HG02981 (cell line): ENCODE measurements at regions not wholly inside any gene's neighbourhood (a gene's known extent, or its start where the extent isn't known, plus 50 kb on each side); places are given as distances from the start of the nearest gene placed in this dataset.
"Not testable (repeated sequence)": the region's sequence is repeated elsewhere in the genome, so short reads cannot be mapped to it uniquely, and the experiment has no call there.

Experiments
- ATAC-seq: cut with Tn5 transposase; IDR thresholded peaks from one replicate; pipeline ENCODE4 v1.9.1; 2021; ENCODE audit warnings: mild to moderate bottlenecking, moderate library complexity; ENCODE audit not compliant: unreplicated experiment

DNA sequence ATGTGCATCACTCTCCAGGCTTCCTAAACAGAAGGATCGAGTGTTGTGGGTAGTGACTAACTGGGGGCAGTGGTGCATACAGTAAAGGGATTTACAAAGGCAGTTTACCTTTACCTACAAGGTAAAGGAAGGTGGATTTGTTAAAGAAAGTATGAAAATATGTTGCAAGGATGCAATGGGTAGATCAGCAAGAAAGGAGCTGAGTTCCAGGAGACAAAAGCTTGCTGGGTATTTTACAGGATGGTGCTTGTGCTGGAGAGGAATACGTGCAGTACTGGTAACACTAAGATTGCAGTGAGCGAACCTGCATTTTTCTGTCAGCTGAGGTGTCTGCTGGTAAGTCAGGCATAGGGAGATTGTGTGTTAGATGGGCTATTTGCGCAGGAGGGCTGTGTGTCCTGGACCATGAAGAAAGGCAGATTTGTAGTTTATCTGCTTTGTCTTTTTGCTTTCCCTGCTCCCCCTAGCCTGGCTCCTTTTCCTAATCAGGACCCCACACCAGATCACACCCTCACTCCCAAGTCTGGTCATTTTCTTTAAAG lies 304.6 kb downstream of the THBS2 start:
- no peak for ATAC-seq

DNA sequence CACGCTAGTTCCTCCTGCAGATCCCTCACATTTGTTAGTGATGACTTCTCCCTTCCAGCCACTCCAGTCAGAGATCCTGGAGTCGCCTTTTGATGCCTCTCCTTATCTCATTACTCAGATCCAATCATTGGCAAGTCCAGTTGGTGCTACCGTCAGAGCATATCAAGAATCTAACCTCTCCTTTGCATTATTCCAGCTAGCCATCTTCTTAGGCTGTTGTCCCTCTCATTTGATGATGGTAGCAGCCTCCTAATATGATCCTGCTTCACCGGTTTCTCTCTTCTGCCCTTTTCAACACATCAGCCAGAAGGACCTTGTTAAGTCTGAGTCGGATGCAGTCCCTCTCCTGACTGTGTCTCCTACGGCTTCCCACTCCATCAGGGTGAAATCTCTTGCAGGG lies 305.6 kb downstream of the THBS2 start:
- ATAC-seq, result no peak

DNA sequence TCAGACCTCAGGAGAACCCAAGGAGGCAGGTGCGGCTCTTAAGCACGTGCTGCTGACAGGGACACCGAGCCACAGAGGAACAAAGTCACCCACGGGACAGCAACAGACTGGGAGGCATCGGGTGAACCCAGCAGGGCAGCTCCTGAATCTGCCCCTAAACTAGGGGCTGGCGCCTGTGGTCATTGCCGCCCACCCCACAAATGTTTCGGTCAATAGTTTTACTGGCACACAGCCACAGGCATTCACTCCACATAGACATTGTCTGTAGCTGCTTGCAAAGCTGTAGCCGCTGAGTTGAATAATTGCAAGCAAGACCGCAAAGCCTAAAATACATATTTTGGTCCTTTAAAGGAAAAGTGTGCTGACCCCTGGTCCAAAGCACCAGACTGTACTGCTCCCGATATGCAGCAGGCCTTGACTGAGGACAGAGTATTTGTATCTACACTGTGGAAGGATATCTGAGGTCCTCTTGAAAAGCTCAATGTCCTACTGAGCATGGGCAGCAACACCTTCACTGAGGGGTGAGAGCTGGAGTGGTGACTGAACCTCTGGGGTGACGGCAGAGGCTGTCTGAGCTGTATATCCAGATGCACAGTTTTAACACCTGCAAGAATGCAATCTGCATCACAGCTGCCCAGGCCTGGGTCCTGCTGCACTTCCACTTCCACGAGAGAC lies 310.3 kb downstream of the THBS2 start:
- ATAC-seq, result no peak

DNA sequence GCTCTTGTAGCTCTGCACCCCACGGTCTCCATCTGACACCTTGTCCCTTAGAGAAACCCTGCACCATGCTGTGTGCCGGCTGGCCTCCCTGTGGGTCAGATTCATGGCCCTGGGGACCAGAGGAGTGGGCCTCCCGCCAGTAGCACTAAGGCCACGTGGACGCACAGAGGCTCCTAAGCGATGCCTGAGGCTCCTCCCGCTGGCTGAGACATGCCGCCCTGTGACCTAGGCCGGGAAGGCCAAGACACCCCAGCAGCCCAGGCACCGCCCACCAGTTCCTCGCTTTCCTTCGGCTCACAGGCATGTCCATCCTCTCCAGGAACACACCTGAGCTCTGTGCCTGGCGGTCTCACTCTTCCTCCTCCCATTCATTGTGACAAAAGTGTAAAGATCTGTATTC lies 311.0 kb downstream of the THBS2 start:
- ATAC-seq, result no peak

DNA sequence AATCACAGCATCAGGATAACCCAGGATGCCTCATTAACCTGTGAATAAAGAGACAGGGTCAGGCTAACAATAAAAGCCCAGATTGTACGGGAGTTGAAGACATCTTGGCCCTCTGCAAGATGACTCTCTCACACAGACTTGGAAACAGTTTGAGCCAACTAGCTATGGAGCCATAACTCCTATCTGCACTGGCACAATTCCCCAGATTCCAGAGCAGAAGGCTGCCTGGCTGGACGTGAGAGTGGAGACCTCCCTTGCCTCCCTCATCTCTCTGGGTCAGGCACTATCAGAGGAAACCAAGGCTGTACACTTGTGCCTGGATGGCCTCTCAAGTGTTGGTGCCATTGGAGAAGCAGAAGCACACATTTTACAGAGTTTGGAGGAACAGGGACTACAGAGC lies 312.6 kb downstream of the THBS2 start:
- no peak for ATAC-seq

DNA sequence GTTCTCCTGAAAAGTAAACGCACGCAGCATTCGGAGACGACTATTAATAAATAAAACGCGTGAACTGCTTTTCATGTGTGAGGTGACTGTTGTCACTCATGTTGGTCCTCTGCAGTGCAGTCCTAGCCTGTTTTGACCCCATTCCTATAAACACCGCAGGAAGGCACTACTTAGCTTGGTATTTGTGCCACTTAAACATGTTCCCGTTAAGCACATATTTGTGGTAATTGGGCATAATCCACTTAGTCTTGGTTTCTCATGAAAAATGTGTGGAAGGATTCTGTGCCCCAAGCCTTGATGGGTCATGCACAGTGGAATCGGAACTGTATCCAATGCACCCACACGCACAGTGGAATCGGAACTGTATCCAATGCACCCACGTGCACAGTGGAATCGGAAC lies 313.9 kb downstream of the THBS2 start:
- ATAC-seq, result no peak

DNA sequence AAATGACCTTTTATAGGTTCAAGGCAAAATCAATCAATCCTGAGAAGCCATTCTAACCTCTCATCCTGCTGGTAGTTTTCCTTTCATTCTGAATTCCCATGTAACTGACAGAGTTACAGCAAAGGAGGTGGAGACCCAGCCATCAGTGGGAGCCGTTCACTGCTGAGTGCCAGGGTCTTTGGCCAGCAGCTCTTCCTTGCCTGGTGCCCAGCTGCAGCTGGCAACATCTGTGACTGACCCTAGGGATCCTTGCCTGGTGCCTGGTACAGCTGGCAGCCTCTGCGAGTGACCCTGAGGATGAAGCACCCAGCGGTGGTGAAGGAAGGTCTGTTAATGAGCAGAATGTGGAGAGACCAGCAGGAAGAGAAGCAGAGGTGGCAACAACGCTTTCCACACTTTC lies 314.6 kb downstream of the THBS2 start:
- ATAC-seq, result no peak

DNA sequence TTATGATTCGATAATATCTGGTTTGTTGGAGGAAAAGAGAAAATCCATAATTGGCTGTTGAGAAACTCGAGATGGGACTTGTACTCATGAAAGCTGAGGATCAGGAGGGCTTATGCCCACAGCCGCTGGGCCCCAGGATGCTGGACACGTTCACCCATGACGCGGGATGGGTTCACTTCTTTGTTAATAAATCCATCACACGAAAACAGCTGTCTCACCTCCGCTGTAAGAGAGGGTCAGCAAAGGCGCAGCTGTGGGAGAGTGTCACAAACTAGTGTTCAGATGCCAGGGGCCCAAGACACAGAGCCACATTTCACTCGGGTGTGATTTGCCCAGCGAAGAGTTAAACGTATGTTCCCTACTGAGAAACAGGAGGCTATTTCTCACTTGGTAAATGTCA lies 315.1 kb downstream of the THBS2 start:
- no peak for ATAC-seq

DNA sequence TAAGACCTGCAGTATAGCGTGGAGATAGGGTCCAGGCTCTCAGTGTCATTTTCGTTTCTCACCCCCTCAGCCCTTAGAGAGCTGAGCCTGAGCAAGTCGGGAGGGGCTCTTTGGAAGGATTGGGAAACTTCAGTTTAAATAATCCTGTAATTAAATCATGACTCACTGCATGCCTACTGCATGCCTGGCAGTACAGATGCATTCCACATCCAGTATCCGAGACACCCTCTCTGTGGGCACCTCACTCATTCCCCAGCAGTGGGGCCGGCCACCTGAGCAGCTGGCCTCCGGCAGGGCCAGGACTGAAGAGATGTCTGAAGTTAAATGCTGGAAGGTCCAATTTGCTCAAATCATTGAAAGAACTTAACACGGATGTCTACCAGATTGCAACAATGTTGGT lies 316.6 kb downstream of the THBS2 start:
- no peak for ATAC-seq

DNA sequence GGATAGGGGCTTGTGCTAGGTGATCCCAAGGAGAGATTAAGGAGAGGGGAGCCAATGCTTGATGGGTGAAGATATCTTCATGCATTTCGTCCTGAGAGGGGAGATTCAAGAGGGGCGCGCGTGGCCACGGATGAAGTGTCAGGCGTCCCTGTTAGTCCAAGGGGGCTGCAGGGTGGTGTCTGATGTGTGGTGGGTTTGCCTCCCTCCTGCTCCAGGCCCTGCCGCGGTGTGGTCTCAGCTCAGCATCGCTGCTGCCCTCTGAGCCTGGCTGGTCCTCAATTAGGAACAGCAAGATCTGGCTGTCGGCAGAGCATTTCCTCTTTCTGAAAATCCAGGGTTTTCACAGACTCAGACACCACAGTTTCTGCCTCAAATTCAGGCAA lies 318.0 kb downstream of the THBS2 start:
- ATAC-seq, result no peak

DNA sequence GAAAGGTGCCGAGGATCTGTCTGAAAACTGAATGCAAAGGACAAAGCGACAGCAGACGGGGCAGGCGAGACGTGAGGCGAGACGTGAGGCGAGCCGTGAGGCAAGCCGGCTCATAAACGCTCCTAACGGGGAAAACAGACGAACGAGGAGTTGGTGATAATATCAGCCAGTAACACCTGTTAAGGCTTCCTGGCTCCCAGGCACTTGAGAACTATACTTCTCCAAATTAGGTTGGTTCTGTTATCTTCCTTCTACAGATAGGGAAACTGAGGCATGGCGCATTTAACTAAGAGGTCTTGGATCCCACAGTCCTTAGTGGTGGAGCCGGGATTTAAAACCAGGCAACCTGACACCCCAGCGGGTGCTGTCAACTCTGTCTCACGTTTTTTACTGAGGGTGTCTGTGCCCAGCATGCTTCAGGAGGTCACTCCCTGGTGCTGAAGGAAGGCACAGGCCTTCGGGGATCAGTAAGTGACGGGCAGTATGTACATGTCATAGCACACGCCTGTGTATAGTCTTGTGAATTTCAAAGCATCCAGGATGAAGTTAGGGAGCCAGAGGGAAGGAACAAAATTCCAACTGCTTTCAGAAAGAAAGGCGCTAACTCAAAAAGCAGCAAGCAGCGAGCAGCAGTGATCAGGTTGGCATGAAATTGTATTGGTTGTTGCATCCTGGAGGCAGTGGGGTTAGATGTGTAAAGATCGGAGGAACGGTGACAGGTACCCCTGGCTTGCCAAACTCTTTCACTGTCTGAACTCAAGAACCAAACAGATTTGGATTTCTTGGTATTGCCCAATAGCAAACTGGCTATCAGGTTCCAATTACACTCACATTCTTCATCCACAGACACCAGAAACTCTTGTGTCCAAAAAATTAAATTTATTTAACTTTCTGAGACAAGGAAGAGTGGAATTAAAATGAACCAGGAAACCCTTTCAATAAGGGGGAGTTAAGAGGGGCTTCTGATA lies 318.7 kb downstream of the THBS2 start:
- no peak for ATAC-seq

DNA sequence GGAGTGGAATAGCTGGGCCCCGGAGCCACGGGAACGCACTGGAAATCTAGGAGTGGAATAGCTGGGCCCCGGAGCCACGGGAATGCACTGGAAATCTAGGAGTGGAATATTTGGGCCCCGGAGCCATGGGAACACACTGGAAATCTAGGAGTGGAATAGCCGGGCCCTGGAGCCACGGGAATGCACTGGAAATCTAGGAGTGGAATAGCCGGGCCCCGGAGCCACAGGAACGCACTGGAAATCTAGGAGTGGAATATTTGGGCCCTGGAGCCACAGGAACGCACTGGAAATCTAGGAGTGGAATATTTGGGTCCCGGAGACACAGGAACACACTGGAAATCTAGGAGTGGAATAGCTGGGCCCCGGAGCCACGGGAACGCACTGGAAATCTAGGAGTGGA lies 321.5 kb downstream of the THBS2 start:
- not testable (repeated sequence) for ATAC-seq

DNA sequence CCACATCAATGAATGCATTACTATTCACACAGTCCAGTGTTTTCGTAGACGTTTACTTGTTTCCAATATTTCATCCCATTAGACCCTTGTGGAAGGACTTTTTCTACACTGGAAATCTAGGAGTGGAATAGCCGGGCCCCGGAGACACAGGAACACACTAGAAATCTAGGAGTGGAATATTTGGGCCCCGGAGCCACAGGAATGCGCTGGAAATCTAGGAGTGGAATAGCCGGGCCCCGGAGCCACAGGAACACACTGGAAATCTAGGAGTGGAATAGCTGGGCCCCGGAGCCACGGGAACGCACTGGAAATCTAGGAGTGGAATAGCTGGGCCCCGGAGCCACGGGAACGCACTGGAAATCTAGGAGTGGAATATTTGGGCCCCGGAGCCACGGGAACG lies 322.6 kb downstream of the THBS2 start:
- ATAC-seq, result not testable (repeated sequence)

DNA sequence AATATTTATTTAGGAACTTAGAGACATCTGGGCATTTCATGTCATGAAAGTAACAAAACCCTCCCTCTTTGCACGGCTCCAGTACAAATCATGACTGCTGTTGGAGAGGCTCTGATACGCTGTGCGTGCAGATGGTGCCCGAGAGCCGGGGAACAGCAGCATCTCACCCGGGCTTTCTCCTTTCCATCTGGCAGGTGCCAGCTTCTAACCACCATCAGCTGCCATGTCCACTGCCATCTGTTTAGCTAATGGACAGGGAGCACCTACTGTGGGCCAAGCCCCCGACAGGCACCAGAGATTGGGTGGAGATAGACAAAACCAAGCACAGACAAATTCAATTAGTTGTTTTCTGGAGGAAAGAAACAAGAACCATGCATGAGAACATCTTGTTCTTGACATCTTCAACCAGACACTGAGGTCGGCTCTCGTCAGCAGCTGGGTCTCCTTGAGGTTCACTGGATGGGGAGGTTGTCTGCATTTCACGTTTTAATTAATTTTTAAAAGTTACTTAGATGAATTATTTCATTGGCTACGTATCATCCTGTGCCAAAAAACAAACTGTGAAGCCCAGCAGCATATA lies 323.7 kb downstream of the THBS2 start:
- ATAC-seq, result no peak

DNA sequence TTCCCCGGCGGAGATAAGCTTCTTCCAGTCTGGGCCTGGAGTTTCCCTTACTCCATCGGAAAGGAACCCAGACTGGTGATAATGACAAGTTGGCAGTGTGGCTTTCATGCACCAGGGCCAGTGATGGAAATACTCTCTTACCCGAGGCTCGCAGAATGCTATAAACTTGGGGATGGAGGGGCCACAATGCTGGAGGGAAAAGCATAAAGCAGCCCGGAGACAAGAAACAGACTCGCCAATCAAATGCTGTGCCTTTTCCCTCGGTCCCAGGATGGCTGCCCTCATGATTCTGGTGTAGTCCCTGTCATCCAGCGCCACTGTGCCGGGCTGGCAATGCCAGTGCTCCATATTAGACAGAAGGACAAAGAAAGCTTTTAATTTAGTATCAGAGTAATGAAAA lies 325.6 kb downstream of the THBS2 start:
- ATAC-seq, result no peak

DNA sequence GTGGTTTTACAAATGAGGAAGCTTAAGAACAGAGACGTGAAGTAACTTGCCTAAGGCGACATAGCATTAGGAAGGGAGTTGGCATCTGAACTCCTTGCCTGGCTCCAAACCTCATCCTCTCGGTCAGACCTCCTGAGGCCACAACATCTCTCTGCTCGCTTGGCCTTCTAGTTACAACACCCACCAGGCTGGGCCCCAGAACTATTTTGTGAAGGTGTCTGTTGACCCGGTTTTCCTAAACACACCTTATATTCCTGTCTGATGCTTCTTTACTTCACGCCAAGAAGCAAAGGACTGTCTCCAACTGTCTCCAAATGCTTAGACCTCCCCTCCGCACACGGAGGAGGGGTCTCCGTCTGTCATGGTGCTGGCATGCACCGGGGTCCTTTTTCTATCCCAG lies 326.6 kb downstream of the THBS2 start:
- ATAC-seq, result no peak

DNA sequence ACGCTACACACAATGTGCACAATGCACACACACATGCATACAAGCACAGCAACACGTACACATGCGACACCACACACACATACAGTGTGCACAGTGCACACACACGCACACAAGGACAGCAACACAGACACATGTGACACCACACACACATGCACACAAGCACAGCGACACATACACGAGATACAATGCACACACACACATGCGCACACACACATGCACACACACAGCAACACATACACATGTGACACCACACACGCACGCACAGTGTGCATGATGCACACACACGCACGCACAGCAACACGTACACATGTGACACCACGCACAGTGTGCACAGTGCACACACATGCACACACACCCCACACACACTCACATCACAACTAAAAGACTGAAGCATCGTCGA lies 327.3 kb downstream of the THBS2 start:
- no peak for ATAC-seq

DNA sequence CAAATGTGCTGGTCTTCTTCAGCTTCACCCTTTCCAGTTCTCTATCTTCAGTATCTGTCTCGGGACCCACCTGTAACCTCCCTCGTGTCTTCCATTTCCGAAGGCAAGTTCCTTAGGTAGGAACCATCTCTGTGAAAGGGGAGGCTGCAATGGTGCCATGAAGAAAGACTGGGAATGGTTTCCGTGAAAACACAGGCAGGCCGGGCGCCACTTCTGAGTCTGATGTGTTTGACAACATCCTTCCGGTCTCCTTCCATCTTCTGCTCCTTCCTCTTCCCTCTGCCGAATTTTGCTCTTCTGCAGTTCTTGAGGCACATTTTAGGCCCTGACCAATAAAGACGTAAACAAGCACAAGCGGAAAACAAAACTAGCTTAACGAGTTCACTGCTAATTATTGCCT lies 328.0 kb downstream of the THBS2 start:
- ATAC-seq, result no peak

DNA sequence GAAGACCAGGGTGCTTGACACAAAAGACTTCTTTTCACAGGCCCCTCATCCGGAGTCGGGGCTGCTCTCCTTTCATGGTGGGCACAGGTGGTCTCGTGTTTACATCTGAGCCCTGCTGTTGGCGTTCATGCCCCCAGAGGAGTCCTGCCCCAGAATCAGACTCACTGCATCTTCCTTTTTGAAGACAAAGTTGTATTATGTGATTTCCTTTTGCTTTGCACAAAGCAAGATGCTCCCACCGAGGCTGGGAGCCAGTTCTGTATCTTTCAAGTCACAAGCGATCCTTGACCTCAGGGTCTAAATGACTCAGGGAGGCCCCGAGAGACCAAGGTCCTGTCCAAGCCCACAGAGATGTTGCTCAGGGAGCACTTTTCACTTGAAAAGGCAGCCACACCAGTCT lies 330.5 kb downstream of the THBS2 start:
- ATAC-seq, result no peak

DNA sequence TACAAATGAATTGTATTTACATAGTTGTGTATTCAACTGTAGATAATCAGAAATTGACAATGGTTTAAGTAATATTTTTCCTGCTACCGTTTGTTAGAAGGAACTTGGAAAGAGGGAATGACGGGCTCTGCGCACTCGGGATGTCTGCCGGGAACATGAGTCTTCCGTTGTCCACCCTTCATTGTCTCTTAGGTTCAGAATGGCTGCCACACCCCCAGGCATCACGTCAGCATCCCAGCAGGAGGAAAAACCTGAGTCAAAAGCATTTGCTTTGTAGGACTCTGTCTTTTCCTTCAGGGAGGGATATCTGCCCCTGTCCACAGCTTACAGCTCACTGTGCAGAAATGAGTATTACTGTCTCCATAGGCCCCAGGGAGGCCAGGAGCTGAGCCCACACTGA lies 331.2 kb downstream of the THBS2 start:
- no peak for ATAC-seq

DNA sequence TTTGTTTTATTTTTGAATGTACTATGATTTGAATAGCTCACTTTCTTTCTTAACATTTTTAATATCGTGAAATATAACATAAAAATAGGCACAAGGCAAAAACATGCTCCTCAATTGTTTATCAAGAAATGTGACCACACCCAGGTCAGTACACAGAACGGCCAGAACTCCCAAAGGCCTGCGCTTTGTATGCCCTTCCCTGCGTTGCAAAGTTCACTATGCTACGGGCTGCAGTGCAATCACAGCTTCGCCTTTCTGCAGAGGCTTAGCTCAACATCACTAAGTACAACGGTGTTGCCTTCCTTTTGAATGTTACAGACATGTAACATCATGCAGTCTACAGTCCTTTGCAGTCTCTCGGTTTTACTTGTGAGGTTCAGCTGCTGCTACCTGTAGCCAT lies 333.4 kb downstream of the THBS2 start:
- ATAC-seq, result no peak
